NCI-H2029 (cell line): ENCODE measurements at regions not wholly inside any gene's neighbourhood (a gene's known extent, or its start where the extent isn't known, plus 50 kb on each side); places are given as distances from the start of the nearest gene placed in this dataset.
"Not testable (repeated sequence)": the region's sequence is repeated elsewhere in the genome, so short reads cannot be mapped to it uniquely, and the experiment has no call there.

ENCODE experiments used
- DNase-seq: peaks from one replicate; lab custom pipeline; 2025; lab: John Stamatoyannopoulos, UW

DNA sequence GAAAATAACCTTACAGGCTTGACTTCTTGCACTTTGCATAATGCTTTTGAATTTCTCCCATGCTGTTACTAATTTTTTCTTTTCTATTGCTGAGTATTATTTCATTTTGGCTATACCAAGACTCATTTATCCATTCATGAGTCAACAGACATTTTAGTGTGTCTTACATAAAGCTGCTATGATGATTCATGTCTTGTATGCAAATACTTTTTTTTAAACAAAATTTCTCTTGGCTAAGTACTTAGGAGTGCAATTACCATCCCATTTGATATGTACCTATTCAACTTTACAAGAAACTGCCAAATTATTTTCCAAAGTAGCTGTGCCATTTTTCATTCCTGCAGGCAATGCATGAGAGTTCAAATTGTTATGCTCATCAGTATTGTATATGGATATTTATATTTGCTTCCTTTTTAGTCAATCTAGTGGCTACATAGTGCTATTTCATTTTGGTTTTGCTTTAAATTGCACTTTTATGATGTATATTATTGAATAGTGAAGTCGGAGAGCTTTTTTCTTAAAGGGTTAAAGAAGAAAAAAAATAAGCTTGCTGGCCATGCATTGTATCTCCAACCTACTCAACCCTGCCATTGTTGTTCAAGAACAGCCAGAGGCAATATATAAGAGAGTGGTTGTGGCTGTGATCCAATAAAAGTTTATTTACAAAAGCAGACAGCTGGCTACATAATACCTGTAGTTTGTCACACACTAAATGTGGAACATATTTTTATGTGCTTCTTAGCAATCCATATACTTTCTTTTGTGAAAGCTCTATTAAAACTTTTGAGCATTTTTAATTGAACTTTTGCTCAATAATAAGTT lies 862.8 kb downstream of the KCNT2 start:
- no peak for DNase-seq

DNA sequence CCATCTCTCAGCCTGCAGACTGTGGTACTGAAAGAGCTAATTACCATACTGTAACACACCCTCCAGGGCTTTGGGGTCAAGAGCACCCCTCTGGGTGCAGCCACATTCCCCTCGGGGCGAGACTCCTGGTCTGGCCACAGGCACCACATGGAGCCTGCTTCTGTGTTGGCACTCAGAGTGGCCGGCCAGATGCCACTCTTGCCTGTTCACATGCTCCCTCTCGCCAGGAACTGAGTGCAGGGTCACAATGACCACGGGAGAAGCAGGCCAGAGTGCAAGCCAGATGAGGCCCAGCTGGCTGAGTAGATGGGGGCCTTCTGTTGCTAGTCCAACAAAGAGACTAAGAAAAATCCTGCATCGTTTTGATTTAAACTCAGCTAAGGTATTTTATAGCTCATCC lies 864.0 kb downstream of the KCNT2 start:
- DNase-seq, result no peak

- DNase-seq, result no peak
These were observed 867.4 kb downstream of the KCNT2 start for GRCh38 chr1:195740862-195741261.

DNA sequence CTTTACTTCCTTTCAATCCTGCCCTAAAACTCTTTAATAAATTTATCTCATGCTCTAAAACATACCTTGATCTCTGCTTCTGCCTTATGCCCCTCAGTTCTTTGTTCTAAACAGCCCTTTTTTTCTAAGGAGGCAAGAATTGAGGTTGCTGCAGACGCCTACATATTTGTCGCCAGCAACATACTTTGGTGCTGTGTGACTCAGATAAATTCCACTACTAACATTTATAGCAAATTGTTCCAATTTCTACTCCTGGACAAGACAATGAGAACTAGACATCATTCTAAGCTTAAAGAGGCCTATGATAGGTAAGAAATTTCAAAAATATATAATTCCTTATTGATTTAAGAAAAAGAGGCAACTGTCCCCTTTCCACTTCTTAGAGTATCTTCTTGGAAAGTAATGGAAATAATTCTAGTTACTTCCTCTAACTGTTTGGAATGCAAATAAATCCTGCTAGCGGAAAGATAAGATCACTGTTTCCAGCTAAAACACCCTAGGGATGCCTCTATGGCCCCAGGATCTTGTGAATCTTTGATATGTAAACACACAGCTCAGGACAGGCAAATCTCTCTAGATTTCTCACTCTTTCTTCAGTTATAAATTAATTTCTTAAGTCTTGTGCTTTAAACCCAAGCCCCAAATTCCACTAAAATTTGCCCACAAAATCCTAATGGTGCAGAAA lies 869.1 kb downstream of the KCNT2 start:
- DNase-seq, result no peak

DNA sequence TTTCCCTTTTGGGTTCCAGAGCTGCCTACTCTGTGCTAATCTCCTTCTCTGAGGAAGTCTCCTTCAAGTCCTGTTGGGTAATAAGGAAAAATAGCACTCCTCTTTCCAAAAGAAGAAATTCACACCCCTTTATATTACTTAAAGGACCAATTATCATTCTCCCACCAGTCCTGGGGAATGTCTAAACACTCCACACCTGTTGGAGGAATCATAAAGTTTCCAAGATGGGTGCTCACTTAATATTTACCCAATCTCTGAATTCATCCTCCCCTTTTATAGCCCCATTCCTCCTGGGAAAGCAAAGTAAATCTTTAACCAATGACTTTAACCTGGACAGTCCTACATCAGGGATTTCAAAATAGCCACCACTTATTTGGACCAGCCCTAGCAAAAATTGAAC lies 873.1 kb downstream of the KCNT2 start:
- DNase-seq, result no peak

DNA sequence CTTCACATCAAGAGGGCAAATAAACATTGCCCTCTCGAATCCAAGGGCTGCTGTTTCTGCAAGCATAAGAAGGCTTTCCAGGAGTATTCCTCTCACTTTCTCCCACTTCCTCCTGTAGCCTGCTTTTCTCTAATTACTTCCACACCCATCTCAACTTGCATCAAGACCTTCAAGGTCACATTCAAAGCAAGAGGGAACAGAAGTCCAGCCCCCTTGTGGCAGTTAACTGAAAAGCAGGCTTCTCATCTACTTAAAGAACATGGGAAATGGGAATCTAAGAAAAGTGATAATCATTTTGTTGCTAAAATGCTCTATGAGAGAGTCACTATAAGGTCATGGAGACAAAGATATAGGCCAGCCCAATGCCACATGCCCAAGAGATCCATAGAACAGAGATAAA lies 874.4 kb downstream of the KCNT2 start:
- DNase-seq, result no peak

DNA sequence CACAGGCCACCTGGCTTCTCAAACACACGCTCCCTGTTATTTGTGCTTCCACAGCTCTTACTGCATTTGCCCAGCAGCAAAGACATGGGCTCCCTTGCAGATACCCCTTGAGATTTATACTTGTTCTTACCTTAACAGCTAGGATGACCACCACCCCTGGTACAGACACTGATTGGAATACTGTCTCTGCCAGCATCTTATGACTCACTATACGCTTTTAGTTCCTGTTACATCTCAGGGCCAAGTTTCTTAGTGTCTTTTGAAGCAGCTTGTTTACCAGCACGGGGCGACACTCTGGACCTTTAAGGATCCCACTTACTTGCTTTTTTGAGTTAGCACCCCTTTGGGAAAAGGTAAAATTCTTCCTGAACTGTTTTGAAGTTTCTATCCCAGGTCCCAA lies 874.8 kb downstream of the KCNT2 start:
- DNase-seq, result no peak

GRCh38 chr1:195731385-195731784 lies 876.9 kb downstream of the KCNT2 start:
- DNase-seq, result no peak

DNA sequence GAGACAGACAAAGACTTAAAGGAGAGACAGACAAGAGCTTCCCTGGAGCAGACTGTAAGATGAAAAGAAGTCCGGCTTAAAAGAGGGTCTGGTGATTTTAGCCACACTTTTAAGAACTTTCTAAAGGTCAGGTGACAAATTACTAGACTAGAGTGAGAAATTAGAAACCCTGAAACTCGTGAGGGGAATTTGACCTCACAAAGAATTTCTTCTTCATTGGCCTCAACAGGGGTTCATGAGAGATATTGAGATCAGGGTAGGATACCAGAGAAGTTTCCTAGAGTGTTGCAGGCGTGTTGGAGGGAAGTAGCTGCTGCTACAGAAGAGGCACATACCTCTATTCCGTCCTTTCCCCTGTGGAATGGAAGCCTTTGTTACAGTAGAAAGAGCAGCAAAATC lies 884.4 kb downstream of the KCNT2 start:
- no peak for DNase-seq

GRCh38 chr1:195722852-195723795 lies 885.1 kb downstream of the KCNT2 start:
- not testable (repeated sequence) for DNase-seq

DNA sequence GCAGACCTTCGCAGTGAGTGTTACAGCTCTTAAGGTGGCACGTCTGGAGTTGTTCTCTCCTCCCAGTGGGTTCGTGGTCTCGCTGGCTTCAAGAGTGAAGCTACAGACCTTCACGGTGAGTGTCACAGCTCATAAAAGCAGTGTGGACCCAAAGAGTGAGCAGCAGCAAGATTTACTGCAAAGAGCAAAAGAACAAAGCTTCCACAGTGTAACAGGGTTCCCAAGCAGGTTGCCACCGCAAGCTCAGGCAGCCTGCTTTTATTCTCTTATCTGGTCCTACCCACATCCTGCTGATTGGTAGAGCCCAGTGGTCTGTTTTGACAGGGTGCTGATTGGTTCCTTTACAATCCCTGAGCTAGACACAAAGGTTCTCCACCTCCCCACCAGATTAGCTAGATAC lies 886.1 kb downstream of the KCNT2 start:
- not testable (repeated sequence) for DNase-seq

- no peak for DNase-seq
These were observed 886.8 kb downstream of the KCNT2 start for GRCh38 chr1:195721210-195721971.

GRCh38 chr1:195717651-195718050 lies 890.6 kb downstream of the KCNT2 start:
- DNase-seq, result no peak

GRCh38 chr1:195715652-195716051 lies 892.6 kb downstream of the KCNT2 start:
- DNase-seq, result no peak

DNA sequence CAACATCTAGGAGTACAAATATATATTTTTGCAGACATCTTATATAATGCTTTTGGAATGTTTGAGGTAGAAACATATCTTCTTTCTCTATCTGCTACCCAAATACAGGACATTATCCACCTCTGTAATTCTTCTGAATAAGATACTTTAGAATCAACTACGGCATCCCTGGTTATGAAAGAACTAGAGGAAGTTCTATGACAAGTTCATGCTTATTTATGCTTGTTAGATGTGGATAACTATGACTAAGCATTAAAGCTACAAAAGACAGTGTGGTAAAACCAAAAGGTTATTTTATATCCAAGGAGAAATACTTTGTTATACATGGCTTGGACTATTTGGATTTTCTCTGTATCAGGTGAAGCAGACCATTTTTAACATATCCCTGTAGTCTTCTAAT lies 894.0 kb downstream of the KCNT2 start:
- no peak for DNase-seq

GRCh38 chr1:195709821-195710220 lies 898.4 kb downstream of the KCNT2 start:
- no peak for DNase-seq

DNA sequence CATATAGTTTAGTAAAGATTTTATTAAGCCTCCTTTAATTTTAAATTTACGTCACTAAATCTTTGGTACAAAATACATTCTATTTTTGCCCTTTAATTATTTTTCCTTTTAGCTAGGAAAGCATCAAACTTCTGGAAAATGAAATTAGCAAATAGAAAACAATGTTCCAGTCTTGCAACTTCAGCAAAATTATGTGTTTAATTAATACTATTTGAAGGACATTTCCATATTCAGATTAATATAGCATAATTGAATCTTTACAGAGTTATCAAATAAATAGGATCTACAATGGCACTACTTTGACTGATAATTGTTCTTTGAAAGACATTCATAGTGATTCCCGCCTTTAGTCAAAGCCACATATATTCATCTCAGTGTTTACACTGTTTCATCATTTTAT lies 904.2 kb downstream of the KCNT2 start:
- DNase-seq, result no peak

- no peak for DNase-seq
These were observed 907.1 kb downstream of the KCNT2 start for GRCh38 chr1:195701149-195701548.

GRCh38 chr1:195697130-195697529 lies 911.1 kb downstream of the KCNT2 start:
- DNase-seq, result no peak

DNA sequence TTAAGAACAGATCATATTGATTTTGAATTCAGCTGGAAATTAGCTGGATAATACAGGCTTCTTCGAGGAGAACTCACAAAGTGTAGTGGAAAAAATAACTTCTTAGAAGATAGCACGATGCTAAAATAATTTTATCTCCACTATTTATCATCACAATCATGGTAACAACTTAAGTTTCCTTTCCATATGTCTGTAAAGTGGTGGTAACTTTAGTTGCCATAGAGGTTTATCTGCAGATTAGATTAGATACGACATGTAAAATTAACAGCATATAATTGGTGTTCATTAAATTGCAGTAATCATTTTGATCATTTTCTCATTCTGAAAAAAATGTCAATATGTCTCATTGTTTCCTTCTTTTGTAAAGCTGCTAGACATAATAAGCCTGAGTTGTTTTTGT lies 921.5 kb downstream of the KCNT2 start:
- DNase-seq, result no peak

DNA sequence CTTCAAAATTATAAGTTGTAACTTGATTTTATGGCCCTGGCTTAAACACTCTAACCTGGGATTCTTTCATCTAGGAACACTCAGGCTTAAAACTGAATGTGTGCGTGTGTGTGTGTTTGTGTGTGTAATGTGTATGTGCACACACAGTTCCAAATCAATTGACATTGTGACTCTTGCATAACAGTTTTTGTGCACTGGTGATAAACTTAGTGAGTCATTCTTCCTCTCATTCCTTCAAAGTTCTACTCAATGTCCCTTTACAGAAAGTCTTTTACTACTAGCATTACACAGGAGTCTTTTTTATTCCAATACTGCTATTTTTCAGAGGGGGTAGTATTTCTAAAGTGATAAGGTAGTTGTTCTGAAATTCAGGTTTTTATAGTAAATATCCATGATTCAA lies 943.6 kb downstream of the KCNT2 start:
- DNase-seq, result no peak
